Dermis blood vessel endothelial cell (primary cell): ENCODE measurements at regions not wholly inside any gene's neighbourhood (a gene's known extent, or its start where the extent isn't known, plus 50 kb on each side); places are given as distances from the start of the nearest gene placed in this dataset.
"Not testable (repeated sequence)": the region's sequence is repeated elsewhere in the genome, so short reads cannot be mapped to it uniquely, and the experiment has no call there.

Experiments
- DNase-seq: peaks from one replicate; pipeline ENCODE4 v3.0.0; 2010

- no peak for DNase-seq
Measured at GRCh38 chr1:115531631-115532264, 110.0 kb upstream of the VANGL1 start.

DNA sequence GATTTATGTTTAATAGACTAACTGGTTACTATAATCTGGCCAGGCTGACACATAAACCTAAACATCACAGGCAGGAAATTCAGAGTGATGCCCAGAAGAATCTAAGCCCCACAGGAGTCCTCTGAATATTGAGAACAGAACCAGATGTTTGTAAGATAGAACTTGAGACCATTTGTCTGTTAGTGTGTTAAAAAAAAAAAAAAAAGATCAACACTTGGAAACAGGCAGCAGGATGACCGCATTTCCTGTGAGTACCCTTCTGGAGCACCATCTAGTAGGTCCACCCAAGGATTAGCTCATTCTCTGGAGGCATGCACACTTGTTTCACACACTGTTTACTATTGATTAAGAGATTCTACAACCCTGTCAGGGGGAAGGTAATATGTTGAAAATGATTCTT, 111.4 kb upstream of the VANGL1 start:
- DNase-seq, result peak; percentile 41

DNA sequence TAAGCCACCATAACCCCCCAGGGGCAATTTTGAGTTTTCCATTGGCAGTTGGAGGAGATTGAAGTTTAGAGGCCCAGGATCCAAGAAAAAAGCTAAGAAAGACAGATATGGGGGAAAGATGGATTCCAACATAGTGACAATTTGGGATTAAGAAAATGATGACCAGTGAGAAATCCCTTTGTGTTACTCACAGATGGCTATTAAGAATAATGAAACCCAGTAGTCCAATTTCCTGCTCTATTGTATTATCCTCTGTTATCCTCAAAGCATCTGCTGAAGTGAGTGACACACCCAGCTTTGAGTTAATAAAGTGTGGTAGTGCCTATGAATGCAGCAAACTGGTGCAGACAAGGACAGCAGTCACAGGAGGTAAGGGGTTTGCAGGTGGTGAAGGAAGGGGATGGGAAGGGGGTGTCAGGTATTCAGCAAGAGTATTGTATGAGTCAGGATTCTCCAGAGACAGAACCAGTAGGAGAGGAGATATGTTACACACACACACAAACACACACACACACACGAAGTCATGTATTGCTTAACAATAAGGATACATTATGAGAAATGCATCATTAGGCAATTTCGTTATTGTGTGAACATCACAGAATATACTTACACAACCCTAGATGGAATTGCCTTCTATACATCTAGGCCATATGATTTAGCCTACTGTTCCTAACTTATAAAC, 112.4 kb upstream of the VANGL1 start:
- DNase-seq, result no peak

DNA sequence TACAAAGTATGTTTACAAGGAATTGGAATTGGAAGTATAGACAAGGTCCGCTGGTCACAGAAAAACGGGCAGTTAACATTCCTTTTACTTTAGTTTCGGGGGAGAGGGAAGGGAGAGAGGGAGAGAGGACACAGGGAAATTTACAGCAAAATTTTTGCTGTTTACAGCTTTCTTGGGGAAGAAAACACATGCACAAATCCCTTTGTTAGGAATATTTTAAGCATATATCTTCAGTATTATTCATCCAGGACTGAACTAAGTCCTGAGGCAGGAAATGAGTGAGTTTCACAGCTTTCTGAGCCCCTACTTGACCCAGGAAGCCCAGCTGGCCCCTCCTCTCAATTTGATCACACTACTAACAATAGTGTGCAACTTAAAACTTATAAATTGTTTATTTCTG, 113.4 kb upstream of the VANGL1 start:
- DNase-seq, result not testable (repeated sequence)

- no peak for DNase-seq
Measured at GRCh38 chr1:115527746-115528145, 114.0 kb upstream of the VANGL1 start.

GRCh38 chr1:115526900-115527299, 114.9 kb upstream of the VANGL1 start:
- DNase-seq, result no peak

GRCh38 chr1:115524236-115524635, 117.5 kb upstream of the VANGL1 start:
- DNase-seq, result no peak

- DNase-seq, result no peak
Measured at GRCh38 chr1:115522386-115522785, 119.4 kb upstream of the VANGL1 start.

DNA sequence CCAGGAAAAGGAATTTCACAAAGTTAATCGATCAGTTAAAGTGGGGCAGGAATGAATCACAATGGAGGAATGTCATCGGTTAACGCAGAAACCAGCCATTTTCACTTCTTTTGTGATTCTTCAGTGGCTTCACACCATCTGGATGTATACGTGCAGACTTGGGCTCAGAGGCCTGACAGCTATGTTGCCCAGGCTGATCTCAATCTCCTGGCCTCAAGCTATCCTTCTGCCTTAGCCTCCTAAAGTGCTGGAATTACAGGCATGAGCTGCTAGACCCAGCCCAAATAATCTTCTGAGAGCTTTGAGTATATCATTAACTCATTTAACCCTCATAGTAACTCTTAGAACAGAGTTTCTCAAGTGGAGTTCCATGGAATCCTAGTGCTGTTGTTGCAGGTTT, 126.5 kb upstream of the VANGL1 start:
- no peak for DNase-seq

DNA sequence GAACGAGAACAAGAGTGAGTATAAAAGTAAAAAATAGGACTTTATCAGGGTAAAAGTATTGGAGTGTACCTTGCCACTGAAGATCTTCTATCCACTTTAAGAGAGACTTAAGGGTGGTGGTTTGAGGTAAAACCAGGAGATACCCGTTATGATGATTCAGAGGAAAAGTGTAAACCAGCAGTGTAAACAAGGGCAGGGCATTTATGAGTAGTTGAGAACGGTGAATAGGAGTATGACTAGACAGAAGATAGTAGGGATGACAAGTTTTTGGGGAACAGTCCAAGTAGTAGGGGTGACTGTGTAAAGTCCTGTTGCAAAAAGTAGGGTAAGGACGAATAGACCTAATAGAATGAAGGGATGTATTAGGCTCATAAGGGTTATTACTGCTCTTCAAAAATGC, 131.5 kb upstream of the VANGL1 start:
- not testable (repeated sequence) for DNase-seq

GRCh38 chr1:115507901-115508300, 133.9 kb upstream of the VANGL1 start:
- DNase-seq, result no peak

- peak; percentile 44 for DNase-seq
Measured at GRCh38 chr1:115506924-115507589, 134.7 kb upstream of the VANGL1 start.

DNA sequence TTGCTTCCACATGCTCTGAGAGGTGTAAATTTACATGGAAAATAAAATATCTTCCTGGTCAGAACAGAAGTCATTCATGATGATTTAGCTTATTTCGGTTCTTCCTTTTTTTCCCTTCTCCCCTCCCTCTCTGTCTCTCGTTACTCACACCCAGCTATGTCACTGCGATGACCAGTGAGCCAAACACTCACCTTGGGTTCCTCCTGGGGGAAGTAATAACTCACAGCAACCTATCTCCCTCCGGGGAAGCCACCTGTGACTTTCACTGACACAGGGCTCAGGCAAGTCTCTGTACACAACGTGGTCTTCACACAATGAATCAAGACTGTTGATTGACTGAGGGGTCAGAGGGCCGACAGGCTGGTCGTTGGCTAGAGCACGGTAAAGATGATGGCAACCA, 135.3 kb upstream of the VANGL1 start:
- DNase-seq, result no peak

DNA sequence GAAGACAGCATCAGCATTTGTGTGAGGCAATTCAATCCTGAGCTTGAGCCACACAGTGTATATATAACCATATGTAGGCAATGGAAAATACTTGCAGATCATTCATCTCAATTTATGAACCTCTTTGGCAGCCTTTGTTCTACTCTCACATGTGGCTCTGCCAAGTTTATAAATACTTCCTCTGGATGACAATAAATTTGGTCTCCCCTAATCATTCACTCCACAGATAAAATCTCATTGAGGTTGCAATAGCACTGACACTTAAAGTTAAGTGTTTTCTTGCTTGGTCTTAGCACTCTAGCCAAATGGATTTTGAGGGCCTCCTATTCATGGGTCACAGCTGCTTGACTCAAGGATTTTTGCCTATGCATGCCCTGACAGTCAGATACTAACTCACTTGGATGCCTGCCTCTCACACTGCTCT, 136.6 kb upstream of the VANGL1 start:
- no peak for DNase-seq

- not testable (repeated sequence) for DNase-seq
Measured at GRCh38 chr1:115502183-115502582, 139.6 kb upstream of the VANGL1 start.

- DNase-seq, result no peak
Measured at GRCh38 chr1:115501476-115501875, 140.3 kb upstream of the VANGL1 start.

- DNase-seq, result no peak
Measured at GRCh38 chr1:115499253-115499652, 142.5 kb upstream of the VANGL1 start.

DNA sequence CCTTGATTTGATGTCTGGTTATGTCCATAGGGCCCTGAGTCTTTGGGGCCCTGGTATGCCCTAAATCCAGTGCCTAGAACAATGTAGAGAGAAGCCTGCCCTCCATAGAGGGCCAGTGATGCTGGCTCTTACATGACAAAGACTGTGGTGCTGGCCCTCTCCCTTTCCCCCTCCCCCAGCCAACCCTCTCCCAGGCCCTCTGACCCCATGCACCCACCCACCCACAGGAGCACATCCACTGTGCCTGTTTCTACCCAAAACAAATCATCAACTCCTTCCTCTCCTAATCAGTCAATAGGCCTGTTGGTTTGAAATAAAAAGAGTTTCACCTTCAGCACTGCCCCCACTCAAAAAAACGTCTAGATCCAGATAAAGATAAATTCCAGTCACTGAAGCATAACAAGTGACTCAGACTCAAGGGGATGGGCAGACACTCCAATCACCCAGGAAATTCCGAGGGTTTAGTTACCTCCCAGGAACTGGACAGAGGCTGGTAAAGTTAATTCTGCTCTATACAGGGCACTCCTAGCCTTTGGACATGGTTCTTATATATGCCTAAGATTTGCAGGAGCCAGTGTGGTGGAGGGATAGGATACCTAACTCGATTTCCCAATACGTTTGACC, 144.8 kb upstream of the VANGL1 start:
- DNase-seq, result no peak

DNA sequence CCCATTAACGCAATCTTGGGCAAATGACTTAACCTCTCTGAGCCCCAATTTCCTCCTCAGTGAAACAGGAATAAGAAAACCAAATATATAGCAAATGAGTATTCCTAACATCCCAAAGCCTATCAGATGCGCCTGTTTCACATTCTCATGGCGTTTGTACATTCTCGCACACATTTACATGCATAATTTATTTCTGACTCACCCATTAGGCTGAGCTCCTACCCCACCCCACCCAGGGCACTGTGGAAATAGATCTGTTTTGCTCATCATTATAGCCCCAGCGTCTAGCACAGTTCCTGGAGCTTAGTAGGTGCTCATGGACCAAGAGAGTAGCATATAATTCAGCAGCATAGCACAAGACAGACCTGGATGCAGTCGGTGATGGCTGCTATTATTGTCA, 146.1 kb upstream of the VANGL1 start:
- DNase-seq, result no peak

- no peak for DNase-seq
Measured at GRCh38 chr1:115495111-115495510, 146.7 kb upstream of the VANGL1 start.

GRCh38 chr1:115493834-115494233, 147.9 kb upstream of the VANGL1 start:
- DNase-seq, result no peak

GRCh38 chr1:115492880-115493279, 148.9 kb upstream of the VANGL1 start:
- no peak for DNase-seq

- no peak for DNase-seq
Measured at GRCh38 chr1:115492019-115492595, 149.7 kb upstream of the VANGL1 start.
